ENCODE measurements at regions not wholly inside any gene's neighbourhood (a gene's known extent, or its start where the extent isn't known, plus 50 kb on each side); places are given as distances from the start of the nearest gene placed in this dataset.

- H3K27ac Mint-ChIP-seq: no peak overlapping the region
- Histone ChIP-seq H3K4me3 (replicated peaks in 1 of 3; ENCODE audit: low read depth in 2 of 3, low read length in 3 of 3) (no peak overlapping the region), H3K9me3 (replicated peaks in 1 of 2; ENCODE audit: control insufficient read depth in 1 of 2, insufficient read depth in 1 of 2, low read length in 2 of 2) (peaks cover 0 to 7% of the 10 kb centered on the region in 2 donors), H3K27me3 (ENCODE audit: control insufficient read depth in 2 of 2, insufficient read depth in 2 of 2, low read length in 2 of 2) (no peaks in the 10 kb centered on the region), H3K9ac (ENCODE audit: insufficient read depth, low read length, poor library complexity, severe bottlenecking) (no peak overlapping the region), H2AFZ (ENCODE audit: insufficient read depth, low read depth, low read length, poor library complexity, severe bottlenecking) (no peak overlapping the region), H3K4me2 (replicated peaks; ENCODE audit: extremely low read depth, low read length, poor library complexity, severe bottlenecking) (no peak overlapping the region), H3K4me1 (ENCODE audit: control insufficient read depth in 1 of 2, insufficient read depth in 2 of 2, low read length in 2 of 2) (no peaks in the 10 kb centered on the region), H4K20me1 (ENCODE audit: insufficient read depth, low read length) (no peaks in the 10 kb centered on the region), H3K79me2 (ENCODE audit: insufficient read depth, low read length) (no peaks in the 10 kb centered on the region), H3K36me3 (replicated peaks in 1 of 2; ENCODE audit: control insufficient read depth in 1 of 2, insufficient read depth in 2 of 2, low read length in 2 of 2) (no peaks in the 10 kb centered on the region), H3K27ac (ENCODE audit: low read depth in 1 of 2, low read length in 2 of 2) (no peak overlapping the region)
- WGBS (ENCODE audit: insufficient coverage): no CpG with 5 or more reads among the region's 5 CpGs
- H3K9me3 Mint-ChIP-seq: peaks cover 3 to 15% (median 7%) of the 10 kb centered on the region in 7 donors
- intact Hi-C loops (cut with micrococcal nuclease): no loop called here
- DNase-seq: no peak
- no peaks in the 10 kb centered on the region for H3K27me3 Mint-ChIP-seq (ENCODE audit: low read depth in 3 of 3)
- H3K4me3 Mint-ChIP-seq: no peak overlapping the region
- no peaks in the 10 kb centered on the region for H3K36me3 Mint-ChIP-seq
- no peaks in the 10 kb centered on the region for H3K4me1 Mint-ChIP-seq
- TF ChIP-seq CTCF (IDR thresholded peaks at IDR 0.05): no peak
These were observed 176.4 kb downstream of the ZFP64 start for GRCh38 chr20:52015155-52015554.

GRCh38 chr20:52012079-52012478 is 179.5 kb downstream of the ZFP64 start:
- no CpG with 5 or more reads among the region's 5 CpGs for WGBS (ENCODE audit: insufficient coverage)
- H3K36me3 Mint-ChIP-seq: no peaks in the 10 kb centered on the region

More at GRCh38 chr20:52012079-52012478, 179.5 kb downstream of the ZFP64 start:
- Histone ChIP-seq H3K27ac (ENCODE audit: low read depth in 1 of 2, low read length in 2 of 2) (no peak overlapping the region), H3K27me3 (ENCODE audit: control insufficient read depth in 2 of 2, insufficient read depth in 2 of 2, low read length in 2 of 2) (no peaks in the 10 kb centered on the region), H3K79me2 (ENCODE audit: insufficient read depth, low read length) (no peaks in the 10 kb centered on the region), H4K20me1 (ENCODE audit: insufficient read depth, low read length) (no peaks in the 10 kb centered on the region), H3K4me1 (ENCODE audit: control insufficient read depth in 1 of 2, insufficient read depth in 2 of 2, low read length in 2 of 2) (no peaks in the 10 kb centered on the region), H3K36me3 (replicated peaks in 1 of 2; ENCODE audit: control insufficient read depth in 1 of 2, insufficient read depth in 2 of 2, low read length in 2 of 2) (no peaks in the 10 kb centered on the region), H2AFZ (ENCODE audit: insufficient read depth, low read depth, low read length, poor library complexity, severe bottlenecking) (no peak overlapping the region), H3K9ac (ENCODE audit: insufficient read depth, low read length, poor library complexity, severe bottlenecking) (no peak overlapping the region), H3K9me3 (replicated peaks in 1 of 2; ENCODE audit: control insufficient read depth in 1 of 2, insufficient read depth in 1 of 2, low read length in 2 of 2) (peaks cover 0 to 7% of the 10 kb centered on the region in 2 donors), H3K4me3 (replicated peaks in 1 of 3; ENCODE audit: low read depth in 2 of 3, low read length in 3 of 3) (no peak overlapping the region), H3K4me2 (replicated peaks; ENCODE audit: extremely low read depth, low read length, poor library complexity, severe bottlenecking) (no peak overlapping the region)
- Mint-ChIP-seq H3K4me1 (peaks cover 4% of the 10 kb centered on the region), H3K9me3 (peaks cover 3 to 15% (median 7%) of the 10 kb centered on the region in 7 donors), H3K4me3 (no peak overlapping the region), H3K27ac (no peak overlapping the region), H3K27me3 (ENCODE audit: low read depth in 3 of 3) (peaks cover 0 to 3% (median 2%) of the 10 kb centered on the region in 3 donors)
- no peak for TF ChIP-seq CTCF (IDR thresholded peaks at IDR 0.05)
- intact Hi-C loops (cut with micrococcal nuclease): no loop called here
- DNase-seq: no peak
